ENCODE measurements at regions not wholly inside any gene's neighbourhood (a gene's known extent, or its start where the extent isn't known, plus 50 kb on each side); places are given as distances from the start of the nearest gene placed in this dataset.
"Not testable (repeated sequence)": the region's sequence is repeated elsewhere in the genome, so short reads cannot be mapped to it uniquely, and the experiment has no call there.

GRCh38 chr2:111534910-111535352 is 349.1 kb downstream of the ANAPC1 start:
- no peak for DNase-seq
- Mint-ChIP-seq H3K27ac (no peak overlapping the region), H3K9me3 (no peaks in the 10 kb centered on the region), H3K27me3 (peaks cover 1% of the 10 kb centered on the region), H3K4me3 (peak overlapping the region; percentile 56), H3K4me1 (peaks cover 14% of the 10 kb centered on the region), H3K36me3 (ENCODE audit: low read depth) (no peaks in the 10 kb centered on the region)
- CTCF ChIA-PET: no interaction called here
- intact Hi-C loops (cut with micrococcal nuclease): no loop called here
- POLR2A ChIA-PET: no interaction called here
- no peak for TF ChIP-seq CTCF (IDR thresholded peaks at IDR 0.05)
- ATAC-seq (ENCODE audit: low read depth): peak; percentile 32

GRCh38 chr2:111535404-111535803 is 348.6 kb downstream of the ANAPC1 start:
- TF ChIP-seq CTCF (IDR thresholded peaks at IDR 0.05): no peak
- intact Hi-C loops (cut with micrococcal nuclease): no loop called here
- DNase-seq: no peak
- Mint-ChIP-seq H3K4me1 (peaks cover 14% of the 10 kb centered on the region), H3K36me3 (ENCODE audit: low read depth) (no peaks in the 10 kb centered on the region), H3K9me3 (no peaks in the 10 kb centered on the region), H3K4me3 (no peak overlapping the region), H3K27me3 (peaks cover 1% of the 10 kb centered on the region), H3K27ac (no peak overlapping the region)
- CTCF ChIA-PET: no interaction called here
- POLR2A ChIA-PET: no interaction called here
- ATAC-seq (ENCODE audit: low read depth): no peak

GRCh38 chr2:111537078-111537655 is 346.8 kb downstream of the ANAPC1 start:
- Mint-ChIP-seq H3K9me3 (no peaks in the 10 kb centered on the region), H3K4me3 (no peak overlapping the region), H3K36me3 (ENCODE audit: low read depth) (no peaks in the 10 kb centered on the region), H3K27ac (no peak overlapping the region), H3K27me3 (peaks cover 1% of the 10 kb centered on the region), H3K4me1 (peaks cover 14% of the 10 kb centered on the region)
- CTCF ChIA-PET: no interaction called here
- TF ChIP-seq CTCF (IDR thresholded peaks at IDR 0.05): no peak
- POLR2A ChIA-PET: no interaction called here
- ATAC-seq (ENCODE audit: low read depth): no peak
- DNase-seq: no peak
- intact Hi-C loops (cut with micrococcal nuclease): no loop called here

- H3K36me3 Mint-ChIP-seq (ENCODE audit: low read depth); ATAC-seq (ENCODE audit: low read depth); intact Hi-C loops (cut with micrococcal nuclease); H3K9me3 Mint-ChIP-seq; H3K27ac Mint-ChIP-seq; CTCF ChIA-PET; H3K27me3 Mint-ChIP-seq; H3K4me1 Mint-ChIP-seq; H3K4me3 Mint-ChIP-seq; POLR2A ChIA-PET; DNase-seq: not testable (repeated sequence)
These were observed 344.0 kb downstream of the ANAPC1 start for GRCh38 chr2:111539991-111540390.

GRCh38 chr2:111542120-111542774 is 341.7 kb downstream of the ANAPC1 start:
- H3K27me3 Mint-ChIP-seq; H3K4me3 Mint-ChIP-seq; DNase-seq; ATAC-seq (ENCODE audit: low read depth); POLR2A ChIA-PET; H3K4me1 Mint-ChIP-seq; CTCF ChIA-PET; intact Hi-C loops (cut with micrococcal nuclease); H3K9me3 Mint-ChIP-seq; H3K36me3 Mint-ChIP-seq (ENCODE audit: low read depth); H3K27ac Mint-ChIP-seq: not testable (repeated sequence)

- DNase-seq; CTCF ChIA-PET; POLR2A ChIA-PET; H3K4me1 Mint-ChIP-seq; H3K4me3 Mint-ChIP-seq; H3K9me3 Mint-ChIP-seq; ATAC-seq (ENCODE audit: low read depth); H3K36me3 Mint-ChIP-seq (ENCODE audit: low read depth); H3K27ac Mint-ChIP-seq; intact Hi-C loops (cut with micrococcal nuclease); H3K27me3 Mint-ChIP-seq: not testable (repeated sequence)
These were observed 340.0 kb downstream of the ANAPC1 start for GRCh38 chr2:111544006-111544405.

- intact Hi-C loops (cut with micrococcal nuclease); H3K36me3 Mint-ChIP-seq (ENCODE audit: low read depth); DNase-seq; H3K27ac Mint-ChIP-seq; H3K9me3 Mint-ChIP-seq; H3K4me3 Mint-ChIP-seq; CTCF ChIA-PET; H3K27me3 Mint-ChIP-seq; H3K4me1 Mint-ChIP-seq; POLR2A ChIA-PET: not testable (repeated sequence)
- ATAC-seq (ENCODE audit: low read depth): peak; percentile 76
These were observed 338.1 kb downstream of the ANAPC1 start for GRCh38 chr2:111545723-111546431.

- H3K4me1 Mint-ChIP-seq; H3K27ac Mint-ChIP-seq; CTCF ChIA-PET; intact Hi-C loops (cut with micrococcal nuclease); H3K36me3 Mint-ChIP-seq (ENCODE audit: low read depth); POLR2A ChIA-PET; H3K9me3 Mint-ChIP-seq; H3K27me3 Mint-ChIP-seq; H3K4me3 Mint-ChIP-seq; DNase-seq: not testable (repeated sequence)
- ATAC-seq (ENCODE audit: low read depth): peak; percentile 27
These were observed 337.4 kb downstream of the ANAPC1 start for GRCh38 chr2:111546578-111546977.

- H3K36me3 Mint-ChIP-seq (ENCODE audit: low read depth); H3K27me3 Mint-ChIP-seq; CTCF ChIA-PET; H3K4me1 Mint-ChIP-seq; H3K27ac Mint-ChIP-seq; intact Hi-C loops (cut with micrococcal nuclease); H3K9me3 Mint-ChIP-seq; POLR2A ChIA-PET; H3K4me3 Mint-ChIP-seq; DNase-seq: not testable (repeated sequence)
- ATAC-seq (ENCODE audit: low read depth): peak; percentile 35
These were observed 334.8 kb downstream of the ANAPC1 start for GRCh38 chr2:111549174-111549573.

All from activated B cell treated with CpG ODN at 0.5 μM for 24 hours (primary cell).